ENCODE measurements at regions not wholly inside any gene's neighbourhood (a gene's known extent, or its start where the extent isn't known, plus 50 kb on each side); places are given as distances from the start of the nearest gene placed in this dataset.
"Not testable (repeated sequence)": the region's sequence is repeated elsewhere in the genome, so short reads cannot be mapped to it uniquely, and the experiment has no call there.

- DNase-seq (ENCODE audit: low read depth in 2 of 2, low spot score in 1 of 2), result no peak
These were observed 183.7 kb downstream of the TAF11L14 start for GRCh38 chr5:17817990-17818389.

- DNase-seq (ENCODE audit: low read depth in 2 of 2, low spot score in 1 of 2), result no peak
These were observed 185.5 kb downstream of the TAF11L14 start for GRCh38 chr5:17819783-17820182.

GRCh38 chr5:17828681-17829080 lies 194.4 kb downstream of the TAF11L14 start:
- no peak for DNase-seq (ENCODE audit: low read depth in 2 of 2, low spot score in 1 of 2)

- no peak for DNase-seq (ENCODE audit: low read depth in 2 of 2, low spot score in 1 of 2)
These were observed 195.2 kb downstream of the TAF11L14 start for GRCh38 chr5:17829456-17829855.

- no peak for DNase-seq (ENCODE audit: low read depth in 2 of 2, low spot score in 1 of 2)
These were observed 197.0 kb downstream of the TAF11L14 start for GRCh38 chr5:17831279-17831678.

GRCh38 chr5:17832949-17833745 lies 198.9 kb downstream of the TAF11L14 start:
- no peak for DNase-seq (ENCODE audit: low read depth in 2 of 2, low spot score in 1 of 2)

GRCh38 chr5:17837757-17838156 lies 203.5 kb downstream of the TAF11L14 start:
- no peak for DNase-seq (ENCODE audit: low read depth in 2 of 2, low spot score in 1 of 2)

GRCh38 chr5:17838469-17838868 lies 204.2 kb downstream of the TAF11L14 start:
- no peak for DNase-seq (ENCODE audit: low read depth in 2 of 2, low spot score in 1 of 2)

- no peak for DNase-seq (ENCODE audit: low read depth in 2 of 2, low spot score in 1 of 2)
These were observed 205.6 kb downstream of the TAF11L14 start for GRCh38 chr5:17839848-17840247.

- DNase-seq (ENCODE audit: low read depth in 2 of 2, low spot score in 1 of 2), result no peak
These were observed 212.2 kb downstream of the TAF11L14 start for GRCh38 chr5:17846496-17846895.

GRCh38 chr5:17847286-17847685 lies 213.0 kb downstream of the TAF11L14 start:
- no peak for DNase-seq (ENCODE audit: low read depth in 2 of 2, low spot score in 1 of 2)

GRCh38 chr5:17852111-17852510 lies 217.9 kb downstream of the TAF11L14 start:
- no peak for DNase-seq (ENCODE audit: low read depth in 2 of 2, low spot score in 1 of 2)

GRCh38 chr5:17852740-17853139 lies 218.5 kb downstream of the TAF11L14 start:
- no peak for DNase-seq (ENCODE audit: low read depth in 2 of 2, low spot score in 1 of 2)

- DNase-seq (ENCODE audit: low read depth in 2 of 2, low spot score in 1 of 2), result no peak
These were observed 220.6 kb downstream of the TAF11L14 start for GRCh38 chr5:17854901-17855300.

GRCh38 chr5:17860660-17861315 lies 226.5 kb downstream of the TAF11L14 start:
- no peak for DNase-seq (ENCODE audit: low read depth in 2 of 2, low spot score in 1 of 2)

GRCh38 chr5:17864903-17865302 lies 230.6 kb downstream of the TAF11L14 start:
- not testable (repeated sequence) for DNase-seq (ENCODE audit: low read depth in 2 of 2, low spot score in 1 of 2)

GRCh38 chr5:17865966-17866365 lies 231.7 kb downstream of the TAF11L14 start:
- DNase-seq (ENCODE audit: low read depth in 2 of 2, low spot score in 1 of 2), result not testable (repeated sequence)

- DNase-seq (ENCODE audit: low read depth in 2 of 2, low spot score in 1 of 2), result no peak
These were observed 237.9 kb downstream of the TAF11L14 start for GRCh38 chr5:17872204-17872603.

GRCh38 chr5:17878541-17878940 lies 244.3 kb downstream of the TAF11L14 start:
- DNase-seq (ENCODE audit: low read depth in 2 of 2, low spot score in 1 of 2), result no peak

- DNase-seq (ENCODE audit: low read depth in 2 of 2, low spot score in 1 of 2), result no peak
These were observed 245.0 kb downstream of the TAF11L14 start for GRCh38 chr5:17879276-17879675.

GRCh38 chr5:17880869-17881268 lies 246.6 kb downstream of the TAF11L14 start:
- DNase-seq (ENCODE audit: low read depth in 2 of 2, low spot score in 1 of 2), result no peak

- DNase-seq (ENCODE audit: low read depth in 2 of 2, low spot score in 1 of 2), result no peak
These were observed 248.7 kb downstream of the TAF11L14 start for GRCh38 chr5:17882760-17883488.

Data from stimulated activated CD8-positive, alpha-beta memory T cell treated with anti-CD3 and anti-CD28 coated beads, Interleukin-4, amount 100 ng/mL, for 4 hours (primary cell).